BLaER1 (cell line): ENCODE measurements at regions not wholly inside any gene's neighbourhood (a gene's known extent, or its start where the extent isn't known, plus 50 kb on each side); places are given as distances from the start of the nearest gene placed in this dataset.
"Not testable (repeated sequence)": the region's sequence is repeated elsewhere in the genome, so short reads cannot be mapped to it uniquely, and the experiment has no call there.

Source experiments
- H3K27ac ChIP-seq: shearing (Covaris generic); formaldehyde crosslinking; 2 replicates; pipeline ENCODE4 v1.8.1; 2022
- H3K27me3 ChIP-seq: shearing (Covaris generic); formaldehyde crosslinking; 2 replicates; pipeline ENCODE4 v1.8.1; 2022
- H3K36me3 ChIP-seq: shearing (Covaris generic); formaldehyde crosslinking; 2 replicates; pipeline ENCODE4 v1.8.1; 2022
- H3K4me1 ChIP-seq: shearing (Covaris generic); formaldehyde crosslinking; 2 replicates; pipeline ENCODE4 v1.8.1; 2022
- H3K4me2 ChIP-seq: shearing (Covaris generic); formaldehyde crosslinking; 2 replicates; pipeline ENCODE4 v1.8.1; 2022
- H3K4me3 ChIP-seq: shearing (Covaris generic); formaldehyde crosslinking; 2 replicates; pipeline ENCODE4 v1.8.1; 2022
- H3K9ac ChIP-seq: shearing (Covaris generic); formaldehyde crosslinking; 2 replicates; pipeline ENCODE4 v1.8.1; 2022
- H3K9me3 ChIP-seq: shearing (Covaris generic); formaldehyde crosslinking; 2 replicates; pipeline ENCODE4 v1.8.1; 2022
- H4K20me1 ChIP-seq: shearing (Covaris generic); formaldehyde crosslinking; 2 replicates; pipeline ENCODE4 v1.8.1; 2022
- Cebpa-rat ChIP-seq: shearing (Covaris generic); IDR thresholded peaks from 2 replicates; pipeline ENCODE4 v1.8.1; 2022

- H4K20me1 ChIP-seq: no peaks in the 10 kb centered on the region
- H3K4me2 ChIP-seq: no peak overlapping the region
- no peaks in the 10 kb centered on the region for H3K4me1 ChIP-seq
- no peak for TF ChIP-seq Cebpa-rat
- H3K4me3 ChIP-seq: no peak overlapping the region
- no peak overlapping the region for H3K27ac ChIP-seq
- no peak overlapping the region for H3K9ac ChIP-seq
- H3K27me3 ChIP-seq: no peaks in the 10 kb centered on the region
- no peaks in the 10 kb centered on the region for H3K9me3 ChIP-seq
- H3K36me3 ChIP-seq: no peaks in the 10 kb centered on the region
Observed at GRCh38 chr6:67047996-67048395, 1341.0 kb upstream of the EYS start.

DNA sequence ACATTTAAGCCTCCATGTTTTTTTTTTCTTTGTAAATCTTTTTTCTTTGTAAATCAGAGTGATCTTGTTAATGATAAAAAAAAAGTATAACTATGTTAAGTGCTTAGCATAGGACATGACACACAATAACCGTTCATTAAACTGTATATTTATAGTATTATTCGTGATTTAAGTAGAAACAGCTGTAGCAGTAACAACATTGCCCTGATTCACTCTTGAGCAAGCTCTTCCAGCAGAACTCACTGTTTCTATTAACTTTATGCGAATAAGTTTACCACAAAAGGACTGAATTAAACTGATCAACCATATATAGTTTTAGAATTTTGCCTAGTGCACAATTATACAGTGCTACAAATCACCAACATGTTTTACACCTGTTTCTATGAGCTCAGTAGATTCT, 1338.0 kb upstream of the EYS start:
- Histone ChIP-seq H3K36me3 (no peaks in the 10 kb centered on the region), H3K4me2 (no peak overlapping the region), H3K9ac (no peak overlapping the region), H3K27ac (no peak overlapping the region), H3K9me3 (no peaks in the 10 kb centered on the region), H3K27me3 (no peaks in the 10 kb centered on the region), H4K20me1 (no peaks in the 10 kb centered on the region), H3K4me1 (no peaks in the 10 kb centered on the region), H3K4me3 (no peak overlapping the region)
- TF ChIP-seq Cebpa-rat: no peak

GRCh38 chr6:67031451-67031850, 1324.4 kb upstream of the EYS start:
- Histone ChIP-seq H4K20me1 (no peaks in the 10 kb centered on the region), H3K27ac (no peak overlapping the region), H3K9me3 (peaks cover 7% of the 10 kb centered on the region), H3K36me3 (no peaks in the 10 kb centered on the region), H3K27me3 (no peaks in the 10 kb centered on the region), H3K4me3 (no peak overlapping the region), H3K4me2 (no peak overlapping the region), H3K9ac (no peak overlapping the region), H3K4me1 (no peaks in the 10 kb centered on the region)
- no peak for TF ChIP-seq Cebpa-rat

DNA sequence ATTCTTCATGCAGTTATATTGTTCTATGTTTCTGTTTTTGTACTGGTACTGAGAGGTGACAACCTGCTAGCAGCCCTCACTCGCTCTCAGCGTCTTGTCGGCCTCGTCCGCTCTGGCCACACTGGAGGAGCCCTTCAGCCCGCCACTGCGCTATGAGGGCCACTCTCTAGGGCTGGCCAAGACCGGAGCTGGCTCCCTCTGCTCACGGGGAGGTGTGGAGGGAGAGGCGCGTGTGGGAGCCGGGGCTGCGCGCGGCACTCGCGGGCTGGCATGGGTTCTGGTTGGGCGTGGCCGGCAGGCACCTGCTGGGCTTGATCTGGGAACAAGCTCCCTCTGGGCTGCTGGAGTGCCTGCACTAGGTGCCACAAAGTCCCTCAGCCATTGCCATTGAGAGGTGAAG, 1323.8 kb upstream of the EYS start:
- TF ChIP-seq Cebpa-rat: no peak
- H3K9ac ChIP-seq: no peak overlapping the region
- no peaks in the 10 kb centered on the region for H4K20me1 ChIP-seq
- no peaks in the 10 kb centered on the region for H3K36me3 ChIP-seq
- H3K27ac ChIP-seq: no peak overlapping the region
- no peak overlapping the region for H3K4me2 ChIP-seq
- no peaks in the 10 kb centered on the region for H3K27me3 ChIP-seq
- H3K4me1 ChIP-seq: no peaks in the 10 kb centered on the region
- peaks cover 7% of the 10 kb centered on the region for H3K9me3 ChIP-seq
- H3K4me3 ChIP-seq: no peak overlapping the region

- Histone ChIP-seq H4K20me1 (no peaks in the 10 kb centered on the region), H3K9me3 (no peaks in the 10 kb centered on the region), H3K27ac (no peak overlapping the region), H3K4me2 (no peak overlapping the region), H3K36me3 (no peaks in the 10 kb centered on the region), H3K4me3 (no peak overlapping the region), H3K9ac (no peak overlapping the region), H3K27me3 (no peaks in the 10 kb centered on the region), H3K4me1 (no peaks in the 10 kb centered on the region)
- no peak for TF ChIP-seq Cebpa-rat
Observed at GRCh38 chr6:67016921-67017460, 1310.0 kb upstream of the EYS start.

- H3K36me3 ChIP-seq: no peaks in the 10 kb centered on the region
Observed at GRCh38 chr6:67011441-67011840, 1304.4 kb upstream of the EYS start.

GRCh38 chr6:67009818-67010217, 1302.8 kb upstream of the EYS start:
- Histone ChIP-seq H3K4me1 (no peaks in the 10 kb centered on the region), H3K4me3 (no peak overlapping the region), H3K27ac (no peak overlapping the region), H3K4me2 (no peak overlapping the region), H3K27me3 (no peaks in the 10 kb centered on the region), H3K9me3 (no peaks in the 10 kb centered on the region), H3K36me3 (no peaks in the 10 kb centered on the region), H4K20me1 (no peaks in the 10 kb centered on the region), H3K9ac (no peak overlapping the region)
- no peak for TF ChIP-seq Cebpa-rat

More at GRCh38 chr6:67011441-67011840, 1304.4 kb upstream of the EYS start:
- Histone ChIP-seq H3K9me3 (no peaks in the 10 kb centered on the region), H4K20me1 (no peaks in the 10 kb centered on the region), H3K4me1 (no peaks in the 10 kb centered on the region), H3K4me2 (no peak overlapping the region), H3K4me3 (no peak overlapping the region), H3K9ac (no peak overlapping the region), H3K27me3 (no peaks in the 10 kb centered on the region), H3K27ac (no peak overlapping the region)
- TF ChIP-seq Cebpa-rat: no peak

GRCh38 chr6:67003844-67004243, 1296.8 kb upstream of the EYS start:
- Histone ChIP-seq H4K20me1 (no peaks in the 10 kb centered on the region), H3K36me3 (no peaks in the 10 kb centered on the region), H3K9ac (no peak overlapping the region), H3K4me2 (no peak overlapping the region), H3K4me3 (no peak overlapping the region), H3K9me3 (no peaks in the 10 kb centered on the region), H3K27ac (no peak overlapping the region), H3K27me3 (no peaks in the 10 kb centered on the region), H3K4me1 (peaks cover 14% of the 10 kb centered on the region; the same call in 1 of the 2 replicates)
- no peak for TF ChIP-seq Cebpa-rat

DNA sequence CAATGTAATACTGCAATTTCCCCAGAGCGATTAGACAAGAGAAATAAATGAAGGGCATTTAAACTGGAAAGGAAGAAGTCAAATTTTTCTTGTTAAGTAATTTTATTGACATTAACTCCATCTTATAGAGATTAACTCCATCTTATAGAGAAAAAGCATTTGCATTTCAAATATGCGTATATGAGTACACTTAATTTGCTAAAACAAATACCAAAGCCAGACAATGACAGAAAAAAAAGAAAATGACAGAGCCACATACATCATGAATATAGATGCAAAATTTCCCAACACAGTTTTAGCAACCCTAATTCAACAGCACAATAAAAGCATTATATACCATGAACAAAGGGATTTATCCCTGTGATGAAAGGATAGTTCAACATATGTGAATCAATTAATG, 1293.1 kb upstream of the EYS start:
- Histone ChIP-seq H3K4me1 (peaks cover 14% of the 10 kb centered on the region; the same call in 1 of the 2 replicates), H3K9me3 (no peaks in the 10 kb centered on the region), H3K36me3 (no peaks in the 10 kb centered on the region), H3K4me3 (no peak overlapping the region), H3K27me3 (no peaks in the 10 kb centered on the region), H3K4me2 (no peak overlapping the region), H4K20me1 (no peaks in the 10 kb centered on the region), H3K27ac (no peak overlapping the region), H3K9ac (no peak overlapping the region)
- TF ChIP-seq Cebpa-rat: no peak

DNA sequence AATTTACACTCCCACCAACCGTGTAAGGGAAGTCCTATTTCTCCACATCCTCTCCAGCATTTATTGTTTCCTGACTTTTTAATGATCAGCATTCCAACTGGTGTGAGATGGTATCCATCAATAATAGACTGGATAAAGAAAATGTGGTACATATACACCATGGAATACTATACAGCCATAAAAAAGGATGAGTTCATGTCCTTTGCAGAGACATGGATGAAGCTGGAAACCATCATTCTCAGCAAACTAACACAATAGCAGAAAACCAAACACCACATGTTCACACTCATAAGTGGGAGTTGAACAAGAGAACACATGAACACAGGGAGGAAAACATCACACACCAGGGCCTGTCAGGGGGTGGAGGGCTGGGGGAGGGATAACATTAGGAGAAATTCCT, 1290.6 kb upstream of the EYS start:
- H4K20me1 ChIP-seq, H3K4me3 ChIP-seq, H3K36me3 ChIP-seq, H3K4me2 ChIP-seq, H3K27me3 ChIP-seq, H3K27ac ChIP-seq, H3K9me3 ChIP-seq, H3K9ac ChIP-seq: not testable (repeated sequence)
- H3K4me1 ChIP-seq: peaks cover 14% of the 10 kb centered on the region; the same call in 1 of the 2 replicates

- H3K9me3 ChIP-seq: peaks cover 7% of the 10 kb centered on the region
- H3K9ac ChIP-seq: no peak overlapping the region
- H4K20me1 ChIP-seq: no peaks in the 10 kb centered on the region
- H3K27ac ChIP-seq: no peak overlapping the region
- H3K36me3 ChIP-seq: no peaks in the 10 kb centered on the region
- H3K4me2 ChIP-seq: no peak overlapping the region
- H3K27me3 ChIP-seq: no peaks in the 10 kb centered on the region
- H3K4me1 ChIP-seq: peaks cover 2% of the 10 kb centered on the region; the same call in 1 of the 2 replicates
- H3K4me3 ChIP-seq: no peak overlapping the region
- no peak for TF ChIP-seq Cebpa-rat
Observed at GRCh38 chr6:66995669-66996068, 1288.6 kb upstream of the EYS start.

DNA sequence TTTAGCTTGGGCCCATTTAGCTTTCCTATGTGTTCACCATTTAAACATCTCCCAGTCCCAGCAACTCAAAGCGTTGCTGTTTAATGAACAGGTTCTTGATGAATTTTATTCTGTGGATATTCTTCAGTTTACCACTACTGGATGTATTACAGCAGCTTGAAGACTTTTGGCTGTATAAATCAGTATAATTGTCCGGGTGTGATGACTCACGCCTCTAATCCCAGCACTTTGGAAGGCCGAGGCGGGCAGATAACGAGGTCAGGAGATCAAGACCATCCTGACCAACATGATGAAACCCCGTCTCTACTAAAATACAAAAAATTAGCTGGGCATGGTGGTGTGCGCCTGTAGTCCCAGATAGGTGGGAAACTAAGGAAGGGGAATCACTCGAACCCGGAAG, 1286.7 kb upstream of the EYS start:
- peaks cover 10% of the 10 kb centered on the region for H3K9me3 ChIP-seq
- not testable (repeated sequence) for H3K27me3 ChIP-seq, H3K4me2 ChIP-seq, H3K4me3 ChIP-seq, H4K20me1 ChIP-seq, H3K36me3 ChIP-seq, H3K9ac ChIP-seq, H3K4me1 ChIP-seq, H3K27ac ChIP-seq
